Fibroblast of lung (primary cell): ENCODE measurements at regions not wholly inside any gene's neighbourhood (a gene's known extent, or its start where the extent isn't known, plus 50 kb on each side); places are given as distances from the start of the nearest gene placed in this dataset.

Source experiments
- DNase-seq, 2 donors: peaks; one replicate each; pipeline versions ENCODE4 v3.0.0 to v3.0.0-alpha.2; 2010; ENCODE audit warnings: low read depth in 2 of 2
- H2AFZ ChIP-seq: 2 replicates; pipeline ENCODE4 v1.5.1; 2012; ENCODE audit warnings: low read length, control low read depth, inconsistent platforms
- H3K27ac ChIP-seq: 2 replicates; pipeline ENCODE4 v1.5.1; 2011; ENCODE audit warnings: low read length, control low read depth; ENCODE audit not compliant: insufficient read depth
- H3K27me3 ChIP-seq: 2 replicates; pipeline ENCODE4 v1.5.1; 2011; ENCODE audit warnings: mild to moderate bottlenecking, low read length; ENCODE audit not compliant: control insufficient read depth, insufficient read depth
- H3K36me3 ChIP-seq: 2 replicates; pipeline ENCODE4 v1.5.1; 2011; ENCODE audit warnings: low read length; ENCODE audit not compliant: control insufficient read depth, insufficient read depth
- H3K4me1 ChIP-seq: 2 replicates; pipeline ENCODE4 v1.5.1; 2011; ENCODE audit warnings: low read length; ENCODE audit not compliant: control insufficient read depth, insufficient read depth; ENCODE audit errors: extremely low read depth
- H3K4me2 ChIP-seq: 2 replicates; pipeline ENCODE4 v1.5.1; 2011; ENCODE audit warnings: low read length, control low read depth; ENCODE audit not compliant: insufficient read depth; ENCODE audit errors: extremely low read depth
- H3K4me3 ChIP-seq, 4 experiments: fragments of 200-600 bp in 1 of 4; sonication (generic) in 1 of 4; replicated peaks in 1 of 4; 2 replicates each; pipeline ENCODE4 v1.5.1; 2011 to 2016; ENCODE audit warnings: low read length in 4 of 4, low read depth in 3 of 4, mild to moderate bottlenecking in 3 of 4, control low read depth in 2 of 4, inconsistent platforms in 1 of 4, mixed read lengths in 1 of 4; ENCODE audit not compliant: insufficient read depth in 1 of 4; ENCODE audit errors: control extremely low read depth in 1 of 4
- H3K79me2 ChIP-seq: 2 replicates; pipeline ENCODE4 v1.5.1; 2012; ENCODE audit warnings: mild to moderate bottlenecking, low read length, inconsistent platforms; ENCODE audit not compliant: control insufficient read depth, insufficient read depth
- H3K9ac ChIP-seq: 2 replicates; pipeline ENCODE4 v1.5.1; 2011; ENCODE audit warnings: mild to moderate bottlenecking, low read length, control low read depth; ENCODE audit not compliant: insufficient read depth
- H3K9me3 ChIP-seq: 2 replicates; pipeline ENCODE4 v1.5.1; 2012; ENCODE audit warnings: low read depth, low read length; ENCODE audit not compliant: control insufficient read depth, insufficient read depth
- H4K20me1 ChIP-seq: 2 replicates; pipeline ENCODE4 v1.5.1; 2011; ENCODE audit warnings: low read length; ENCODE audit not compliant: control insufficient read depth, insufficient read depth; ENCODE audit errors: extremely low read depth
- CTCF ChIP-seq, 2 donors: IDR thresholded peaks in 1 of 2; conservative IDR thresholded peaks in 1 of 2; 1 replicate in 1 of 2; 2 replicates in 1 of 2; pipeline ENCODE4 v1.5.1; 2011 to 2012; ENCODE audit warnings: low read length in 2 of 2, control low read depth in 1 of 2, inconsistent platforms in 1 of 2, low read depth in 1 of 2, mild to moderate bottlenecking in 1 of 2
- EZH2 ChIP-seq: IDR thresholded peaks from 2 replicates; pipeline ENCODE4 v1.5.1; 2012; ENCODE audit warnings: low read length, control low read depth, mild to moderate bottlenecking; ENCODE audit errors: missing control alignments

- TF ChIP-seq EZH2 (no peak), CTCF (conservative IDR thresholded peaks at IDR 0.05 in 1 of 2, IDR thresholded peaks at IDR 0.05 in 1 of 2; ENCODE audit: low read depth in 1 of 2, low read length in 2 of 2) (no peak)
- Histone ChIP-seq H3K79me2 (no peaks in the 10 kb centered on the region), H3K27me3 (no peaks in the 10 kb centered on the region), H3K36me3 (no peaks in the 10 kb centered on the region), H3K9ac (no peak overlapping the region), H3K27ac (no peak overlapping the region), H3K4me3 (no peak overlapping the region), H2AFZ (no peak overlapping the region), H4K20me1 (no peaks in the 10 kb centered on the region), H3K4me1 (no peaks in the 10 kb centered on the region), H3K9me3 (no peaks in the 10 kb centered on the region), H3K4me2 (no peak overlapping the region)
- no peak for DNase-seq
These were observed 363.8 kb downstream of the PTPRC start for GRCh38 chr1:199002661-199003060.

DNA sequence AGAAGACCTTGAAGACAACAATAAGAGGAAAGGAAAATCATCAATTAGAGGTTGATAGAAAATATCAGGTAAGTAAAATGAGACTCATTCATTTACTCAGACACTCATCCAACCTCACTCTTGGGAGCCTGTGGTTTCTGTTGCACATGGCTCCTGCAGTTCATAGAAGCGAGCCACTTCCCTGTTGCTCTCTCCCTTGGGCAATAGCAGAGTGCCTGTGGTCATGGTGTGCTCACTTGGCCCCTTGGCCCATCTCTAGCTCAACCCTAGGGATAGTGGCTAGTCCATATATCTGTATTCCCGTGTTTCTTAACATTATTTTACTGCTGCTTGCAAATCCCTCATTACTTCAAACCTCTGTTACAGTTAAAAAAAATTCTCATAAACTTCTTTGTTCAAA, 368.6 kb downstream of the PTPRC start:
- Histone ChIP-seq H4K20me1 (no peaks in the 10 kb centered on the region), H3K27ac (no peak overlapping the region), H3K79me2 (no peaks in the 10 kb centered on the region), H3K36me3 (no peaks in the 10 kb centered on the region), H3K9ac (no peak overlapping the region), H3K9me3 (no peaks in the 10 kb centered on the region), H3K4me1 (no peaks in the 10 kb centered on the region), H3K4me2 (no peak overlapping the region), H2AFZ (peak overlapping the region; percentile 10), H3K4me3 (no peak overlapping the region), H3K27me3 (no peaks in the 10 kb centered on the region)
- DNase-seq: no peak
- TF ChIP-seq CTCF (conservative IDR thresholded peaks at IDR 0.05 in 1 of 2, IDR thresholded peaks at IDR 0.05 in 1 of 2; ENCODE audit: low read depth in 1 of 2, low read length in 2 of 2): no peak
- no peak for TF ChIP-seq EZH2

- H3K9me3 ChIP-seq: no peaks in the 10 kb centered on the region
- H3K4me3 ChIP-seq: no peak overlapping the region
- no peak for DNase-seq
- H3K9ac ChIP-seq: no peak overlapping the region
- no peaks in the 10 kb centered on the region for H3K4me1 ChIP-seq
- H3K36me3 ChIP-seq: no peaks in the 10 kb centered on the region
- H4K20me1 ChIP-seq: no peaks in the 10 kb centered on the region
- H3K4me2 ChIP-seq: no peak overlapping the region
- TF ChIP-seq EZH2: no peak
- no peak for TF ChIP-seq CTCF (conservative IDR thresholded peaks at IDR 0.05 in 1 of 2, IDR thresholded peaks at IDR 0.05 in 1 of 2; ENCODE audit: low read depth in 1 of 2, low read length in 2 of 2)
- no peaks in the 10 kb centered on the region for H3K79me2 ChIP-seq
- H3K27ac ChIP-seq: no peak overlapping the region
- peak overlapping the region; percentile 60 for H2AFZ ChIP-seq
- no peaks in the 10 kb centered on the region for H3K27me3 ChIP-seq
These were observed 370.6 kb downstream of the PTPRC start for GRCh38 chr1:199009447-199009846.
